A204.1 (cell line): ENCODE measurements at regions not wholly inside any gene's neighbourhood (a gene's known extent, or its start where the extent isn't known, plus 50 kb on each side); places are given as distances from the start of the nearest gene placed in this dataset.
"Not testable (repeated sequence)": the region's sequence is repeated elsewhere in the genome, so short reads cannot be mapped to it uniquely, and the experiment has no call there.

Experiments used
- FAIRE-seq: peaks from 2 replicates; lab custom pipeline; 2012; peaks lifted over from hg19 to GRCh38; lab: Jason Lieb, UNC

GRCh38 chr7:47190462-47190861, 391.4 kb downstream of the TNS3 start:
- no peak for FAIRE-seq

- no peak for FAIRE-seq
These were observed 393.1 kb downstream of the TNS3 start for GRCh38 chr7:47188653-47189315.

GRCh38 chr7:47188136-47188535, 393.8 kb downstream of the TNS3 start:
- FAIRE-seq = no peak

- FAIRE-seq = no peak
These were observed 395.6 kb downstream of the TNS3 start for GRCh38 chr7:47186316-47186715.

- FAIRE-seq = no peak
These were observed 396.1 kb downstream of the TNS3 start for GRCh38 chr7:47185839-47186238.

GRCh38 chr7:47185170-47185569, 396.7 kb downstream of the TNS3 start:
- FAIRE-seq = no peak

- FAIRE-seq = no peak
These were observed 397.9 kb downstream of the TNS3 start for GRCh38 chr7:47183862-47184590.

- no peak for FAIRE-seq
These were observed 400.1 kb downstream of the TNS3 start for GRCh38 chr7:47181746-47182361.

- FAIRE-seq = no peak
These were observed 401.4 kb downstream of the TNS3 start for GRCh38 chr7:47180516-47180826.

GRCh38 chr7:47179812-47180515, 401.9 kb downstream of the TNS3 start:
- FAIRE-seq = peak; percentile 86

- not testable (repeated sequence) for FAIRE-seq
These were observed 409.0 kb downstream of the TNS3 start for GRCh38 chr7:47172602-47173539.

- no peak for FAIRE-seq
These were observed 411.4 kb downstream of the TNS3 start for GRCh38 chr7:47170516-47170915.

- FAIRE-seq = no peak
These were observed 427.1 kb downstream of the TNS3 start for GRCh38 chr7:47154791-47155190.

GRCh38 chr7:47153576-47153975, 428.3 kb downstream of the TNS3 start:
- FAIRE-seq = no peak

GRCh38 chr7:47153058-47153457, 428.9 kb downstream of the TNS3 start:
- no peak for FAIRE-seq

GRCh38 chr7:47152307-47152706, 429.6 kb downstream of the TNS3 start:
- FAIRE-seq = peak; percentile 80

- FAIRE-seq = no peak
These were observed 431.2 kb downstream of the TNS3 start for GRCh38 chr7:47150497-47151260.

GRCh38 chr7:47149971-47150370, 431.9 kb downstream of the TNS3 start:
- no peak for FAIRE-seq

- FAIRE-seq = no peak
These were observed 432.6 kb downstream of the TNS3 start for GRCh38 chr7:47149208-47149839.

GRCh38 chr7:47148536-47149207, 433.2 kb downstream of the TNS3 start:
- FAIRE-seq = no peak
